ENCODE measurements at regions not wholly inside any gene's neighbourhood (a gene's known extent, or its start where the extent isn't known, plus 50 kb on each side); places are given as distances from the start of the nearest gene placed in this dataset.
"Not testable (repeated sequence)": the region's sequence is repeated elsewhere in the genome, so short reads cannot be mapped to it uniquely, and the experiment has no call there.

DNA sequence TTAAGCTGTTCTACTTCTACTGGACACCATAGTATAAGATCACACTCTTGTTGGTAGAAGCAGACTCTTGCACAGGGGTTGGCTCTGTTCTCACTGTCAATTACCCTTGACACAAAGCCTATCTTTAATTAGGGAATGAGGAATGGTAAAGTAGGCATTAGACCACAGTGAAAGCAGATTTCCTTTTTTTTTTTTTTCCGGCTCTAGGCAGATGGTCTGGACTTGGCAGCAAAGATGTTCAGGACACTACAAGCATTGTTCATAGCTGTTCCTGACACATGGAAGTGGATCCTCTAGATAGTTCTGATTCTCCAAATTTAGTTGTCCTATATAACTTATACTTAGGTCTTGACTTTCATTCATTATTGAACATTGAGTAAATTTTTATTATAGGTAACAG, 672.2 kb upstream of the CELF4 start:
- no peak for DNase-seq

DNA sequence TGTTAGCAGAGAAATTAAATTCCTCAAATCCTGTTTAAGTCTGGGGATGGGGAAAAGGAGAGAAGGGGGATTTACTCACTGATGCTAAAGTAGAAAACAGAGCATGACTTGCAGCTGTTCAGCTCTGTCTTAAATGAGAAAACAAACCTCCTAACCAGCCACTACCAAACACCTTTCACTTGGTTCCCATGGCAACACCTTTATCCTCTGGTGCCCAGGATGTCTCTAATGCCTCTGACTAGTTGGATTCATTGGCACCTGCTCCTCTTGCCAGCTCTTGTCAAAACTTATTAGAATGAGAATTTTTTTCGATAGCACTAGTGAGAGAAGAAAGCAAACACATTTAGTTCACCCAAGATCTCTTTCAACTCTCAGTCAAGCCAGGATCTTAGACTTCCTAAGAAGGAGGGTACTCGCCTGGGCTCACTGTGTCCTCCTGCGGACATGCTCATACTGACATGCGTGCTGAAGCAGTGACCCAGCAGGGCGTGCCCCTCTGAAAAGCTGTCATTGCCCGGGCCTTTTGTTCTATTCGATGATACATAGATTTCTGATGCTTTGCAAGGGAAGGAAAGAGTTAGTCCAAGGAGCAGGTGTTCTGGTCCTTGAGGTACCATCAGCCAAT, 656.0 kb upstream of the CELF4 start:
- no peak for DNase-seq

DNA sequence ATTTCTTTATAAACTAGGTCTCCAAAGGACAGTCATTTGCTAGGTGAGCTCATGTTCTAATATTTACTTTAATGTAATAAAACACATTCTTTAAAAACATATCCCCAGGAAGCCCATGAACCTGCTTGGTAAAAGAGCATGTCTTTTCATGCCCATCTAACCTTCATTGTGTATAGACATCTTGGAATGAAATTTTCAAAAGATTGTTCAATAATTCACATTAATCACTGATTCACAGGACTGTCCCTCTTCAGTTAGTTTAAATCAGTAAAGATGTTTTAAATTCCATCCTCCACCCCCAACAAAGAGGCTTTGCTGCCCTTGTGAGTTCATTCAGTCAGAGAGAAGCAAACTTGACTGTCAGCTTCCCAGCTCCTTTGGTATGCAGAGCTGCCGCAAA, 633.4 kb upstream of the CELF4 start:
- no peak for DNase-seq

DNA sequence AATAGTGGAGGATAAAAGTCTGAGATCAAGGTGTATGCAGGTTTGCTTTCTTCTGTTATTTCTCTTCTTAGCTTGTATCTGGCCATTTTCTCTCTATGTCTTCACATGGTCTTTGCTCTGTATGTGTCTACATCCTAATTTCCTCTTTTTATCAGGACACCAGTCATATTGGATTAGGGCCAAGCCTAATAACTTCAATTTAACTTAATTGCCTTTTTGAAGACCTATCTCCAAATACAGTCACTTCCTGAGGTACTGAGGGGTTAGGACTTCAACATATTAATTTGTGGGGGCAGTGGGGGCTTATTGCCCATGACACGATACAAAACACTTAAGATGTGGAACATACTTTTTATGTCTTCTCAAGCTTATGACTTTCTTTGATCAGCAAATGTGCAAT, 632.9 kb upstream of the CELF4 start:
- DNase-seq, result no peak

- no peak for DNase-seq
Measured at GRCh38 chr18:38186491-38186890, 620.9 kb upstream of the CELF4 start.

DNA sequence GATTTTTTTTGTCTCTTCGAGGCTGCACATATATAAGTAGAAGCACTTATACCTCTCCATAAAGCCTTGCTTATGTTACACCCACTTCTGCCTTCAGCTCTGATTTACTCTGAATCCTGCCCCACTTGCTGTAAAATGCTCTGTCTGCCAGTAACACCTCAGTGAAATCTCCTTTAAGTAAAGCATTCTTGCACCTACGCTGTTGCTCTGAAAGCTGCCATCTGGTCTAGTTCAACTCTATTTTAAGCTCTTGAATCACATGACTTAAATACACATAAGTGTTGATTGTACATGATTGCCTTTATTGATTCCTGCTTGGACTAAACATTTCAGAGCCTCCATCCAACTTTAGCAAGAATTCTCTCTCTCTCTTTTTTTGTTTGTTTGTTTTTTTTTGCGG, 609.0 kb upstream of the CELF4 start:
- DNase-seq, result no peak

GRCh38 chr18:38174173-38174572, 608.6 kb upstream of the CELF4 start:
- DNase-seq, result no peak

DNA sequence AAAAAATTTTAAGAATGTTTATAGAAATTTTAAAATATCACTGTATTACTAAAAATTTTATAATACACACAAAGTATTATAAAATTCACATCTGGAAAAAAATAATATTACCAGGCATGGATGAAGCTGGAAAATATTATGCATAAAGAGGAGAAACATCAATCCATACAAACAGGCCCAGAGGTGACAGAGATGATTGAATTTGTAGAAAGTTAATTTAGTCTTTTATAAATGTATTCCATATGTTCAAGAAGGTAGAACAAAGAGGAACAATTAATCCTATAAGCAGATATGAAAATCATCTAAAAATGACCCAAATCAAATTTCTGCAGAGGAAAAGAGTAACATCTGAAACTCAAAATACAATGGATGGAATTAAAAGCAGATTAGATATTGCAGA, 605.2 kb upstream of the CELF4 start:
- no peak for DNase-seq

GRCh38 chr18:38167623-38168022, 602.0 kb upstream of the CELF4 start:
- no peak for DNase-seq

DNA sequence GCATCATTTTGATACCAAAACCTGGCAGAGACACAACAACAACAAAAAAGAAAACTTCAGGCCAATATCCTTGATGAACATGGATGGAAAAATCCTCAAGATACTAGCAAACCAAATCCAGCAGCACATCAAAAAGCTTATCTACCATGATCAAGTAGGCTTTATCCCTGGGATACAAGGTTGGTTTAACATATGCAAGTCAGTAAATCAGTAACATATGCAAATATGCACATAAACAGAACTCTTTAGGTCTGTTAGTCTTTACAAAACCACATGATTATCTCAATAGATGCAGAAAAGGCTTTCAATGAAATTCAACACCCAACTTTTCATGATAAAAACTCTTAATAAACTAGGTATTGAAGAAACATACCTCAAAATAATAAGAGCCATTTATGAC, 587.5 kb upstream of the CELF4 start:
- DNase-seq, result not testable (repeated sequence)

DNA sequence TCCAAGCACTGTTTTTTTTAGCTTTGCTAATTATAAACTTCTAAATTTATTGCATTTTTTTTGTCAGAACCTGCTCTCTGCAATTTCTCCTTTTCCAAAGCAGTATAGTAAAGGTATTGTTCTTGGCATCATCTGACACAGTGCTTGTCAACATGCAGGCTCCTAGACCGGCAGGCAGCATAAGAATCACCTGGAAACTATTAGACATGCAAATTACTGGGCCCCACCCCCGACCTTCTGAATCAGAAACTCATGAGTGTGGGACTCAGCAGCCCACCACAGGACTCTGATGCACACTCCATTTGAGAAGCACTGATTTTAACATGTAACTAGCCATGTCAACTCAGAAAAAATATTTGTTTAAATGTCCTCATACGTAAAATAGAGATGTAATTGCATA, 551.1 kb upstream of the CELF4 start:
- DNase-seq, result no peak

DNA sequence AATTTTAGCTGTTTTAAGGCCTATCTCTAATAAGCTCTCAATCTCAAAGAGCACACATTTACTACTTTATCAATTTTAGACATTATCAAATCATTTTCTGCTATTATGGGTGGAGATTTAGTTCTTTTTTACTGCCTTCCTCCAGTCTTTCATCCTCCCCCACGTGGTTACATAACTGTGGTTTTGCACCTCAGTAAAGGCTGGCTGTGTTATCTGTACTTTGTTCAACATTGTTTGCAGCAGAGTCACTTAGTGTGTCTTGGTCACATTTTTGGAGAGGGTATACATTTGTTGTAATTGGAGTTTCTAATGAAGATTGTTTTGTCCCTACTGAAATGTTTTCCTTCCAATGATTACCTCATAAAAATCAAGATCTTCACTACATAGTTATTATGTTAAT, 549.6 kb upstream of the CELF4 start:
- no peak for DNase-seq

- DNase-seq, result no peak
Measured at GRCh38 chr18:38087538-38087937, 521.9 kb upstream of the CELF4 start.

- no peak for DNase-seq
Measured at GRCh38 chr18:38081516-38081915, 515.9 kb upstream of the CELF4 start.

- no peak for DNase-seq
Measured at GRCh38 chr18:38077229-38077628, 511.6 kb upstream of the CELF4 start.

- DNase-seq, result no peak
Measured at GRCh38 chr18:38076346-38077070, 510.9 kb upstream of the CELF4 start.

GRCh38 chr18:38074298-38074876, 508.8 kb upstream of the CELF4 start:
- no peak for DNase-seq

DNA sequence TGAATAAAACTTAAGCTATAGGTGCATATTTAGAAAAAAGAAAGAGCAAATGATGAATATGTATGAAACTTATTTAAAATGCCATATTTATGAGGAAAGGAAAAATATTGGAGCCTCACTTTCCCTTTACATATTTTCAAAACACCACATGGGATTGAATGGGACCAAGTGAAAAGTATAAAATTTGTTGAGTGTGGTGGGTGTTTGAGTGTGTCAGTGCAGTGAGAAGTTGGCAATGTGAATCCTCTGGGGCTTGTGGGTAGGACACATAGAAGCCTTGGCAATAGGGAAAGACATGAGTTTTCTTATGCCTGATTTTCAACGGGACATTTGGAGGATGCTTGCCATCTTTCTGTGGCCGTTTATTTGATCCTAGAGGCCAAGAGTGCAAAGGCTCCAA, 502.2 kb upstream of the CELF4 start:
- no peak for DNase-seq

DNA sequence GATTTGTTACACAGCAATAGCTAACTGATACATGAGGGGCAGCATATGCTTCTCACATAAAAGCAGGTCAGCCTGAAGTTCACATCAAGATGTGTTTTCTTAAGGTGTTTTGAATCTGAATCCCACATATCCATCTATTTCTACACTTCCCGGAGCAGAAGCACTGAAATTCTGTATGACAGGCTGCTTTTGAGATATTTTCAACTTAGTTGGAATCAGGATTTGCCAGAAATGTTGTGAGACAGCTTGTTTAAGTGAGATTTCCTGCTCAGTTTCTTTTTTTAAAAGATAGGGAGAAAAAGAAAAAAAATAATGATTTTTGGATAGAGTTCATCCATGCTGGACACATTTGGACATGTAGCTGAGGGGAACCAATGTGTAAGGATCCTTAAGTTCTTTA, 501.5 kb upstream of the CELF4 start:
- DNase-seq, result no peak

- no peak for DNase-seq
Measured at GRCh38 chr18:38052879-38053590, 487.4 kb upstream of the CELF4 start.

DNA sequence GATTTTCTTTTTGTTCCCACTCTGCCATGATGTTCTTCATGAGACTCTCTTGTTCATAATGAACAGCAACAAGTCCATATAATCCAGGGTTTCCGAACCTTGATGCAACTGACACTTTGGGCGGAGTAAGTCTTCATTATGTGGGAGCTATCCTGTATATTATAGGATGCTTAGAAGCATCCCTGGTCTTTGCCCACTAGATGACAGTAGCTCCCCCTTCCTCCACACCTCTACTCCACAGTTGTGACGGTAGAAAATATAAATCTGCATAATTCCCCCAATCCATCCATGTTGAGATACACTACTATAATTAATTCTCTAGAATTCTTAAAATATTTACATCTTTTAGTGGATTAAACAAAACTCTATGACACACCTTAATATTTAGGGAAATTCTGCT, 482.2 kb upstream of the CELF4 start:
- DNase-seq, result no peak

- no peak for DNase-seq
Measured at GRCh38 chr18:38046651-38047050, 481.1 kb upstream of the CELF4 start.

- DNase-seq, result no peak
Measured at GRCh38 chr18:38045845-38046244, 480.2 kb upstream of the CELF4 start.

All from CD4-positive, alpha-beta T cell treated with Interleukin-17A for 1 hour (primary cell).